GM12892 (cell line): ENCODE measurements at regions not wholly inside any gene's neighbourhood (a gene's known extent, or its start where the extent isn't known, plus 50 kb on each side); places are given as distances from the start of the nearest gene placed in this dataset.

Experiments used
- DNase-seq: peaks from one replicate; pipeline ENCODE4 v3.0.0; 2011; ENCODE audit not compliant: insufficient read length
- FAIRE-seq: peaks from 2 replicates; lab custom pipeline; 2011; peaks lifted over from hg19 to GRCh38; lab: Jason Lieb, UNC
- POLR2A ChIP-seq: IDR thresholded peaks from 2 replicates; pipeline ENCODE4 v1.6.1; 2011; ENCODE audit warnings: low read depth, low read length, control low read depth
- POLR2AphosphoS5 ChIP-seq: IDR thresholded peaks from 2 replicates; pipeline ENCODE4 v1.6.1; 2011; ENCODE audit warnings: low read depth, low read length, control low read depth
- TAF1 ChIP-seq: IDR thresholded peaks from 2 replicates; pipeline ENCODE4 v1.6.1; 2011; ENCODE audit warnings: low read depth, mild to moderate bottlenecking, control low read depth, low read length, borderline replicate concordance

- no peak for FAIRE-seq
- no peak for DNase-seq
- no peak for TF ChIP-seq POLR2AphosphoS5
- TF ChIP-seq TAF1, result no peak
- TF ChIP-seq POLR2A, result no peak
Measured at GRCh38 chr5:31027721-31028120, 165.8 kb upstream of the CDH6 start.

- TF ChIP-seq TAF1 (no peak), POLR2A (no peak), POLR2AphosphoS5 (no peak)
- DNase-seq, result no peak
- FAIRE-seq, result no peak
Measured at GRCh38 chr5:31023105-31023504, 170.4 kb upstream of the CDH6 start.

GRCh38 chr5:31021181-31021624, 172.3 kb upstream of the CDH6 start:
- DNase-seq (no peak), FAIRE-seq (no peak)
- TF ChIP-seq POLR2AphosphoS5, result no peak
- TF ChIP-seq POLR2A, result no peak
- no peak for TF ChIP-seq TAF1

GRCh38 chr5:31008231-31008630, 185.3 kb upstream of the CDH6 start:
- TF ChIP-seq POLR2A (no peak), TAF1 (no peak)
- no peak for DNase-seq
- FAIRE-seq, result no peak

GRCh38 chr5:31007672-31008071, 185.8 kb upstream of the CDH6 start:
- no peak for DNase-seq
- FAIRE-seq, result no peak
- TF ChIP-seq POLR2AphosphoS5 (no peak), TAF1 (no peak), POLR2A (no peak)

GRCh38 chr5:31000287-31000686, 193.2 kb upstream of the CDH6 start:
- no peak for DNase-seq
- FAIRE-seq, result no peak
- TF ChIP-seq POLR2A, result no peak
- no peak for TF ChIP-seq POLR2AphosphoS5
- TF ChIP-seq TAF1, result no peak

GRCh38 chr5:30997681-30998080, 195.8 kb upstream of the CDH6 start:
- FAIRE-seq (no peak), DNase-seq (no peak)
- TF ChIP-seq POLR2A (no peak), POLR2AphosphoS5 (no peak), TAF1 (no peak)

GRCh38 chr5:30994902-30995301, 198.6 kb upstream of the CDH6 start:
- TF ChIP-seq POLR2A (no peak), POLR2AphosphoS5 (no peak), TAF1 (no peak)
- FAIRE-seq (no peak), DNase-seq (no peak)

- no peak for FAIRE-seq
Measured at GRCh38 chr5:30994176-30994575, 199.3 kb upstream of the CDH6 start.

GRCh38 chr5:30991462-30991861, 202.0 kb upstream of the CDH6 start:
- TF ChIP-seq POLR2A (no peak), TAF1 (no peak)
- DNase-seq (no peak), FAIRE-seq (no peak)

More at GRCh38 chr5:30994176-30994575, 199.3 kb upstream of the CDH6 start:
- no peak for DNase-seq
- TF ChIP-seq POLR2AphosphoS5 (no peak), POLR2A (no peak), TAF1 (no peak)

- DNase-seq (no peak), FAIRE-seq (no peak)
- TF ChIP-seq POLR2AphosphoS5, result no peak
- TF ChIP-seq POLR2A, result no peak
- no peak for TF ChIP-seq TAF1
Measured at GRCh38 chr5:30981576-30981975, 211.9 kb upstream of the CDH6 start.

GRCh38 chr5:30968971-30969370, 224.5 kb upstream of the CDH6 start:
- DNase-seq, result no peak
- no peak for FAIRE-seq
- TF ChIP-seq POLR2AphosphoS5 (no peak), POLR2A (no peak)

GRCh38 chr5:30960036-30960435, 233.4 kb upstream of the CDH6 start:
- no peak for TF ChIP-seq POLR2AphosphoS5
- no peak for TF ChIP-seq POLR2A
- TF ChIP-seq TAF1, result no peak

GRCh38 chr5:30959238-30959637, 234.2 kb upstream of the CDH6 start:
- FAIRE-seq (no peak), DNase-seq (no peak)
- no peak for TF ChIP-seq POLR2AphosphoS5
- TF ChIP-seq POLR2A, result no peak
- no peak for TF ChIP-seq TAF1

More at GRCh38 chr5:30960036-30960435, 233.4 kb upstream of the CDH6 start:
- no peak for DNase-seq
- no peak for FAIRE-seq
